SK-N-SH treated with all-trans-retinoic acid at 6 μM for 48 hours (cell line): ENCODE measurements at regions not wholly inside any gene's neighbourhood (a gene's known extent, or its start where the extent isn't known, plus 50 kb on each side); places are given as distances from the start of the nearest gene placed in this dataset.

Source experiments
- ATAC-seq: fragments of 200-7000 bp; cut with Tn5 transposase; 3 replicates; pipeline ENCODE4 v1.9.1; 2020; ENCODE audit warnings: mild to moderate bottlenecking, moderate library complexity
- ARNTL ChIP-seq: fragments of 450-650 bp; formaldehyde crosslinking; IDR thresholded peaks from 2 replicates; pipeline ENCODE4 v1.5.0; 2020; ENCODE audit warnings: low read depth, mild to moderate bottlenecking, moderate library complexity, borderline replicate concordance
- BACH2 ChIP-seq: fragments of 250-450 bp; sonication (Bioruptor Pico); IDR thresholded peaks from 2 replicates; pipeline ENCODE4 v1.9.0; 2021; ENCODE audit warnings: mild to moderate bottlenecking, borderline replicate concordance
- CSDC2 ChIP-seq: fragments of 250-450 bp; sonication (Bioruptor Pico); IDR thresholded peaks from 2 replicates; pipeline ENCODE4 v1.5.0; 2020; ENCODE audit warnings: mild to moderate bottlenecking, moderate library complexity
- ESRRG ChIP-seq: fragments of 250-450 bp; sonication (Bioruptor Pico); IDR thresholded peaks from 2 replicates; pipeline ENCODE4 v1.6.1; 2021; ENCODE audit warnings: mild to moderate bottlenecking
- GLIS3 ChIP-seq: fragments of 250-450 bp; sonication (Bioruptor Pico); IDR thresholded peaks from 2 replicates; pipeline ENCODE4 v1.5.0; 2020; ENCODE audit warnings: mild to moderate bottlenecking, moderate library complexity
- OSR1 ChIP-seq: fragments of 250-450 bp; sonication (Bioruptor Pico); IDR thresholded peaks from 2 replicates; pipeline ENCODE4 v1.8.0; 2022; ENCODE audit warnings: moderate library complexity, mild to moderate bottlenecking, inconsistent platforms
- PPARA ChIP-seq: fragments of 250-450 bp; sonication (Bioruptor Pico); IDR thresholded peaks from 2 replicates; pipeline ENCODE4 v1.5.0; 2020; ENCODE audit warnings: mild to moderate bottlenecking, borderline replicate concordance
- SNAI2 ChIP-seq: fragments of 250-450 bp; sonication (Bioruptor Pico); IDR thresholded peaks from 2 replicates; pipeline ENCODE4 v1.5.0; 2020; ENCODE audit warnings: mild to moderate bottlenecking, moderate library complexity
- TCF4 ChIP-seq: fragments of 250-450 bp; sonication (Bioruptor Pico); IDR thresholded peaks from 2 replicates; pipeline ENCODE4 v1.8.0; 2021; ENCODE audit warnings: mild to moderate bottlenecking, moderate library complexity, borderline replicate concordance
- TOX ChIP-seq: fragments of 250-450 bp; sonication (Bioruptor Pico); IDR thresholded peaks from 2 replicates; pipeline ENCODE4 v1.8.0; 2021; ENCODE audit warnings: mild to moderate bottlenecking, moderate library complexity, borderline replicate concordance
- ZC3H10 ChIP-seq: fragments of 250-450 bp; sonication (Bioruptor Pico); IDR thresholded peaks from 2 replicates; pipeline ENCODE4 v1.5.1; 2021; ENCODE audit warnings: mild to moderate bottlenecking, moderate library complexity
- ZFP3 ChIP-seq: fragments of 250-450 bp; sonication (Bioruptor Pico); IDR thresholded peaks from 2 replicates; pipeline ENCODE4 v1.5.0; 2020; ENCODE audit warnings: mild to moderate bottlenecking, moderate library complexity
- ZFP30 ChIP-seq: fragments of 450-650 bp; formaldehyde crosslinking; IDR thresholded peaks from 2 replicates; pipeline ENCODE4 v1.5.0; 2022; ENCODE audit warnings: mild to moderate bottlenecking, moderate library complexity
- ZNF565 ChIP-seq: fragments of 450-650 bp; formaldehyde crosslinking; conservative IDR thresholded peaks from 2 replicates; pipeline ENCODE4 v1.5.0; 2020; ENCODE audit warnings: low read depth, mild to moderate bottlenecking, moderate library complexity
- ZNF70 ChIP-seq: fragments of 450-650 bp; formaldehyde crosslinking; IDR thresholded peaks from 2 replicates; pipeline ENCODE4 v1.5.0; 2020; ENCODE audit warnings: mild to moderate bottlenecking, moderate library complexity
- ZNF8 ChIP-seq: fragments of 450-650 bp; formaldehyde crosslinking; IDR thresholded peaks from 2 replicates; pipeline ENCODE4 v1.5.0; 2020; ENCODE audit warnings: mild to moderate bottlenecking, moderate library complexity
- TF ChIP-seq, protein P1 (sequence below): fragments of 250-450 bp; sonication (Bioruptor Pico); IDR thresholded peaks from 2 replicates; pipeline ENCODE4 v1.5.1; 2020; ENCODE audit warnings: low read depth, mild to moderate bottlenecking, moderate library complexity
- TF ChIP-seq, protein P2 (sequence below): fragments of 250-450 bp; sonication (Bioruptor Pico); IDR thresholded peaks from 2 replicates; pipeline ENCODE4 v1.8.0; 2020; ENCODE audit warnings: mild to moderate bottlenecking, moderate library complexity, borderline replicate concordance
- TF ChIP-seq, protein P3 (sequence below): fragments of 250-450 bp; sonication (Bioruptor Pico); IDR thresholded peaks from 2 replicates; pipeline ENCODE4 v1.5.0; 2020; ENCODE audit warnings: mild to moderate bottlenecking, moderate library complexity
- TF ChIP-seq, protein P4 (sequence below): fragments of 250-450 bp; sonication (Bioruptor Pico); IDR thresholded peaks from 2 replicates; pipeline ENCODE4 v1.5.1; 2021; ENCODE audit warnings: mild to moderate bottlenecking, moderate library complexity
- TF ChIP-seq, protein P5 (sequence below): fragments of 250-450 bp; sonication (Bioruptor Pico); IDR thresholded peaks from 2 replicates; pipeline ENCODE4 v1.8.0; 2021; ENCODE audit warnings: low read depth, mild to moderate bottlenecking, moderate library complexity, borderline replicate concordance

DNA sequence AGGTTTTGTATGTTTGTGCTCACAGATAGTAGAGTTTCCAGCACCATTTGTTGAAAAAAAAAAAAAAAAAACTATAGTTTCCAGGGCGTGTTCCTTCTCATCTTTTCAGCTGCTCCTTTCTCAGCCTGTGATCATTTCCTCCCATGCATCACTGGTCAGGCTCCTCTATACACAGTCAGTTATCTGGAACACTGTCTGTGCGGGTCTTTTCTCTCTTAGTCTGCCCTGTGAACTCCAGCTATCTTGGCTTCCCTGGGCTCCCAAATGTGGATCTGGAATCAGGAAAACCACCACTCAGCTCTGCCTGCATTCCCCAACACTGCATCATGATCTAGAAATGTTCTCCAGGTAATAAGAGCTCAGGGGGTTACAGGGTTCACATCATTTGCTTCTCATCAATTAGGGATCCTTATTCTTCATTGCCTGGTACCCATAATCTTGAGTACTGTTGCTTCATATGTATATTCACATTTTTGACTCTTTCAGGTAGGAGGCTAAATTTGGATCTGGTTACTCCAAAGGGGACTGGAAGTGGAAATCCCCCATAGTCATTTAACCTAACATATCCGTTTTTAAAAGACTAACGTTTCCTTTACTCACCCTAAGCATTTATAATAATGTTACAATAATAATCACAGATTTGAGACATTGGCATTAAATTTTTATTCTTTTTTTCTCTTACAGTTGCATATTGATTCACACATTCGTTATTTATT lies 221.8 kb upstream of the KLF3 start:
- no peak for TF ChIP-seq ZFP30 (CRISPR knock-in tag)
- TF ChIP-seq, protein P1, sequence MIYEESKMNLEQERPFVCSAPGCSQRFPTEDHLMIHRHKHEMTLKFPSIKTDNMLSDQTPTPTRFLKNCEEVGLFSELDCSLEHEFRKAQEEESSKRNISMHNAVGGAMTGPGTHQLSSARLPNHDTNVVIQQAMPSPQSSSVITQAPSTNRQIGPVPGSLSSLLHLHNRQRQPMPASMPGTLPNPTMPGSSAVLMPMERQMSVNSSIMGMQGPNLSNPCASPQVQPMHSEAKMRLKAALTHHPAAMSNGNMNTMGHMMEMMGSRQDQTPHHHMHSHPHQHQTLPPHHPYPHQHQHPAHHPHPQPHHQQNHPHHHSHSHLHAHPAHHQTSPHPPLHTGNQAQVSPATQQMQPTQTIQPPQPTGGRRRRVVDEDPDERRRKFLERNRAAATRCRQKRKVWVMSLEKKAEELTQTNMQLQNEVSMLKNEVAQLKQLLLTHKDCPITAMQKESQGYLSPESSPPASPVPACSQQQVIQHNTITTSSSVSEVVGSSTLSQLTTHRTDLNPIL (CRISPR knock-in tag) = no peak
- TF ChIP-seq ZFP3 (CRISPR knock-in tag) = no peak
- no peak for TF ChIP-seq ESRRG (CRISPR knock-in tag)
- no peak for TF ChIP-seq ARNTL (CRISPR knock-in tag)
- TF ChIP-seq ZNF8 = no peak
- no peak for TF ChIP-seq TOX
- TF ChIP-seq PPARA = no peak
- no peak for ATAC-seq

DNA sequence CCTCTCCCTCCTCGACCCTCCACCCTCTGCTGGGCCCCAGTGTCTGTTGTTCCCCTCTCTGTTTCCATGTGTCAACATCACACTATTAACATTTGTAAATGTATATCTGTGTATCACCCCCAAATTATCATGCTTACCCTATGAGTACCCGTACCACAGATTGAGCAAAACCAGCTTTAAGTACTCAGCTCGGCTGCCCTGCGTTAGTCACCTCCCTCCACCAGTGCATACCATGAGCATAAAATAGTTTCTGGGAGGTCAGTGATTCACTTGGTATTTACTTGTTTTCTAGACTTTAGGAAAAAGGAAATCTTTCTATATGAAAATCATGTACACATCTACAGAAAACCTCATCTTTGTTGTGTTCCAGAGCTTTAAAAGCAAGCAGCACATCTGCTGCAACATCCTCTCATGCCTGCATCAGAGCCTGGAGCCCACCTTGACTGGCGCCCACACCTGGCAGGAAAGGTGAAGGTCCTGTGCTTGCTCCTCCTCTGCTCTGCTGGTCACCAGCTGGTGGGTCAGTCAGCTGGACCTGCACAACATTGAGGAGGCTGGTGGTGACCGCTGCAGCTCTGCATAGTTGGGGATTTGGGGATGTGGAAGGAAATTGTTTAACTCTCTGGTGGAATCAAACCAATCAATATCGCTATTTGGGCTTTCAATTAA lies 214.4 kb upstream of the KLF3 start:
- ATAC-seq = no peak
- TF ChIP-seq CSDC2 (CRISPR knock-in tag) (no peak), SNAI2 (CRISPR knock-in tag) (no peak), ZNF565 (CRISPR knock-in tag) (no peak), ZC3H10 (CRISPR knock-in tag) (no peak), TCF4 (CRISPR knock-in tag) (no peak), ESRRG (CRISPR knock-in tag) (no peak)
- TF ChIP-seq, protein P2, sequence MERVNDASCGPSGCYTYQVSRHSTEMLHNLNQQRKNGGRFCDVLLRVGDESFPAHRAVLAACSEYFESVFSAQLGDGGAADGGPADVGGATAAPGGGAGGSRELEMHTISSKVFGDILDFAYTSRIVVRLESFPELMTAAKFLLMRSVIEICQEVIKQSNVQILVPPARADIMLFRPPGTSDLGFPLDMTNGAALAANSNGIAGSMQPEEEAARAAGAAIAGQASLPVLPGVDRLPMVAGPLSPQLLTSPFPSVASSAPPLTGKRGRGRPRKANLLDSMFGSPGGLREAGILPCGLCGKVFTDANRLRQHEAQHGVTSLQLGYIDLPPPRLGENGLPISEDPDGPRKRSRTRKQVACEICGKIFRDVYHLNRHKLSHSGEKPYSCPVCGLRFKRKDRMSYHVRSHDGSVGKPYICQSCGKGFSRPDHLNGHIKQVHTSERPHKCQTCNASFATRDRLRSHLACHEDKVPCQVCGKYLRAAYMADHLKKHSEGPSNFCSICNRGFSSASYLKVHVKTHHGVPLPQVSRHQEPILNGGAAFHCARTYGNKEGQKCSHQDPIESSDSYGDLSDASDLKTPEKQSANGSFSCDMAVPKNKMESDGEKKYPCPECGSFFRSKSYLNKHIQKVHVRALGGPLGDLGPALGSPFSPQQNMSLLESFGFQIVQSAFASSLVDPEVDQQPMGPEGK = no peak
- TF ChIP-seq, protein P3, sequence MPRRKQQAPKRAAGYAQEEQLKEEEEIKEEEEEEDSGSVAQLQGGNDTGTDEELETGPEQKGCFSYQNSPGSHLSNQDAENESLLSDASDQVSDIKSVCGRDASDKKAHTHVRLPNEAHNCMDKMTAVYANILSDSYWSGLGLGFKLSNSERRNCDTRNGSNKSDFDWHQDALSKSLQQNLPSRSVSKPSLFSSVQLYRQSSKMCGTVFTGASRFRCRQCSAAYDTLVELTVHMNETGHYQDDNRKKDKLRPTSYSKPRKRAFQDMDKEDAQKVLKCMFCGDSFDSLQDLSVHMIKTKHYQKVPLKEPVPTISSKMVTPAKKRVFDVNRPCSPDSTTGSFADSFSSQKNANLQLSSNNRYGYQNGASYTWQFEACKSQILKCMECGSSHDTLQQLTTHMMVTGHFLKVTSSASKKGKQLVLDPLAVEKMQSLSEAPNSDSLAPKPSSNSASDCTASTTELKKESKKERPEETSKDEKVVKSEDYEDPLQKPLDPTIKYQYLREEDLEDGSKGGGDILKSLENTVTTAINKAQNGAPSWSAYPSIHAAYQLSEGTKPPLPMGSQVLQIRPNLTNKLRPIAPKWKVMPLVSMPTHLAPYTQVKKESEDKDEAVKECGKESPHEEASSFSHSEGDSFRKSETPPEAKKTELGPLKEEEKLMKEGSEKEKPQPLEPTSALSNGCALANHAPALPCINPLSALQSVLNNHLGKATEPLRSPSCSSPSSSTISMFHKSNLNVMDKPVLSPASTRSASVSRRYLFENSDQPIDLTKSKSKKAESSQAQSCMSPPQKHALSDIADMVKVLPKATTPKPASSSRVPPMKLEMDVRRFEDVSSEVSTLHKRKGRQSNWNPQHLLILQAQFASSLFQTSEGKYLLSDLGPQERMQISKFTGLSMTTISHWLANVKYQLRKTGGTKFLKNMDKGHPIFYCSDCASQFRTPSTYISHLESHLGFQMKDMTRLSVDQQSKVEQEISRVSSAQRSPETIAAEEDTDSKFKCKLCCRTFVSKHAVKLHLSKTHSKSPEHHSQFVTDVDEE (CRISPR knock-in tag) = no peak

DNA sequence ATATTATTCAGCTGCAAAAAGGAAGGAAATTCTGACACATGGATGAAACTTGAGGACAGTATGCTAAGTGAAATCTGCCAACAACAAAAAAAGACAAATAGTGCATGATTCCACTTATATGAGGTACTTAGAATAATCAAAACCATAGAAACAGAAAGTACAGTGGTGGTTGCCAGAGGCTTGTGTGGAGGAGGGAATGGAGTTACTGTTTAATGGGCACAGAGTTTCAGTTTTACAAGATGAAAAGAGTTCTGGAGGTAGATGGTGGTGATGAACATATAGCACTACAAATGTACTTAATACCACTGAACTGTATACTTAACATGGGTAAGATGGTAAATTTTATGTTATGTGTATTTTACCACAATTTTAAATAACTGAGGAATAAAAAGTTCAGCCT lies 212.0 kb upstream of the KLF3 start:
- no peak for ATAC-seq
- TF ChIP-seq, protein P4, sequence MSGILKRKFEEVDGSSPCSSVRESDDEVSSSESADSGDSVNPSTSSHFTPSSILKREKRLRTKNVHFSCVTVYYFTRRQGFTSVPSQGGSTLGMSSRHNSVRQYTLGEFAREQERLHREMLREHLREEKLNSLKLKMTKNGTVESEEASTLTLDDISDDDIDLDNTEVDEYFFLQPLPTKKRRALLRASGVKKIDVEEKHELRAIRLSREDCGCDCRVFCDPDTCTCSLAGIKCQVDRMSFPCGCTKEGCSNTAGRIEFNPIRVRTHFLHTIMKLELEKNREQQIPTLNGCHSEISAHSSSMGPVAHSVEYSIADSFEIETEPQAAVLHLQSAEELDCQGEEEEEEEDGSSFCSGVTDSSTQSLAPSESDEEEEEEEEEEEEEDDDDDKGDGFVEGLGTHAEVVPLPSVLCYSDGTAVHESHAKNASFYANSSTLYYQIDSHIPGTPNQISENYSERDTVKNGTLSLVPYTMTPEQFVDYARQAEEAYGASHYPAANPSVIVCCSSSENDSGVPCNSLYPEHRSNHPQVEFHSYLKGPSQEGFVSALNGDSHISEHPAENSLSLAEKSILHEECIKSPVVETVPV = no peak
- no peak for TF ChIP-seq PPARA
- TF ChIP-seq TOX = no peak
- no peak for TF ChIP-seq ESRRG (CRISPR knock-in tag)
- TF ChIP-seq, protein P3 (CRISPR knock-in tag) = no peak
- TF ChIP-seq, protein P1 (CRISPR knock-in tag) = no peak
- no peak for TF ChIP-seq ZNF70 (CRISPR knock-in tag)
- TF ChIP-seq ARNTL (CRISPR knock-in tag) = no peak
- TF ChIP-seq ZFP30 (CRISPR knock-in tag) = no peak
- no peak for TF ChIP-seq OSR1 (CRISPR knock-in tag)
- TF ChIP-seq, protein P5, sequence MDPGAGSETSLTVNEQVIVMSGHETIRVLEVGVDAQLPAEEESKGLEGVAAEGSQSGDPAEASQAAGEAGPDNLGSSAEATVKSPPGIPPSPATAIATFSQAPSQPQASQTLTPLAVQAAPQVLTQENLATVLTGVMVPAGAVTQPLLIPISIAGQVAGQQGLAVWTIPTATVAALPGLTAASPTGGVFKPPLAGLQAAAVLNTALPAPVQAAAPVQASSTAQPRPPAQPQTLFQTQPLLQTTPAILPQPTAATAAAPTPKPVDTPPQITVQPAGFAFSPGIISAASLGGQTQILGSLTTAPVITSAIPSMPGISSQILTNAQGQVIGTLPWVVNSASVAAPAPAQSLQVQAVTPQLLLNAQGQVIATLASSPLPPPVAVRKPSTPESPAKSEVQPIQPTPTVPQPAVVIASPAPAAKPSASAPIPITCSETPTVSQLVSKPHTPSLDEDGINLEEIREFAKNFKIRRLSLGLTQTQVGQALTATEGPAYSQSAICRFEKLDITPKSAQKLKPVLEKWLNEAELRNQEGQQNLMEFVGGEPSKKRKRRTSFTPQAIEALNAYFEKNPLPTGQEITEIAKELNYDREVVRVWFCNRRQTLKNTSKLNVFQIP = no peak
- no peak for TF ChIP-seq ZC3H10 (CRISPR knock-in tag)
- no peak for TF ChIP-seq BACH2 (CRISPR knock-in tag)
- TF ChIP-seq GLIS3 (CRISPR knock-in tag) = no peak
- TF ChIP-seq CSDC2 (CRISPR knock-in tag) = no peak
- no peak for TF ChIP-seq ZNF8
